ENCODE measurements at regions not wholly inside any gene's neighbourhood (a gene's known extent, or its start where the extent isn't known, plus 50 kb on each side); places are given as distances from the start of the nearest gene placed in this dataset.
"Not testable (repeated sequence)": the region's sequence is repeated elsewhere in the genome, so short reads cannot be mapped to it uniquely, and the experiment has no call there.

DNA sequence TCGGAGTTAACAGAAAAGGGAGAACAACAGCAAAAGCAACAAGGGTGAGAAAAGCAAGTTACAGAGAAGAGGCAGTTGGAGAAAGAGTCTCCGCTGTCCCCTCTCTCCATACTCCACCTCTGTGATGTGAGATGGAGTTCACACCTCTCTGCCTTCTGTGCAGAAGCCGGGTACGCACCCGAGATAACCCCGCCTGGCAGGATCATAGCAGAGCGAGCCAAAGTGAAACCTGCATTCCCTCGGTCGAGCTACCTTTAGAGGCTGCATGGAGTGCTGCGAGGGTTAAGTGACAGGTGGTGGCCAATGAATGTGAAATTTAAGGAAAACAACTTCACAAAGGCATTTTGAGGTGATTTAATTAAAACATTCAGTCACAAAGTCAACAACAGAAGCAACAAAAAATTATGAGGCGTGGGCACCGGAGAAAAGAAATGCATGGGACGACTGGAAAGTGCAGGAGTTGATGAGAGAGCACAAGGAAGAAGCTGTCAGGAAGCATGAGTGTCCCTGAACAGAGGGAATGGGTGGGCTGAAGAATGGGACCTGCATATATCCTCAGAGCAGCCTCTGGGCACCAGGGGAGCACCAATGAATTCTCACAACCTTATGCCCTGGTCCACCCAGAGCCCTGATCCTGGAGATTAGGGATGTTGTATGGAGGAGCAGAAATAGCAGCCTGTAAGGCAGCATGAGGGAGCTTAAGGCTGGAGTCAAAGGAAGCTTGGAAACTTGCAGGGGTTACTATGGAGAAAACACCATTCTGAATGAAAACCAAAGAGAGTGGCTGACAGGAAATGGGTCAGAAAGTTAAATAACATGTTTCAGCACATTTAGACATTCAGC, 208.3 kb downstream of the EMP1 start:
- no peak for DNase-seq (ENCODE audit: low read depth in 2 of 3, low spot score in 2 of 3)

DNA sequence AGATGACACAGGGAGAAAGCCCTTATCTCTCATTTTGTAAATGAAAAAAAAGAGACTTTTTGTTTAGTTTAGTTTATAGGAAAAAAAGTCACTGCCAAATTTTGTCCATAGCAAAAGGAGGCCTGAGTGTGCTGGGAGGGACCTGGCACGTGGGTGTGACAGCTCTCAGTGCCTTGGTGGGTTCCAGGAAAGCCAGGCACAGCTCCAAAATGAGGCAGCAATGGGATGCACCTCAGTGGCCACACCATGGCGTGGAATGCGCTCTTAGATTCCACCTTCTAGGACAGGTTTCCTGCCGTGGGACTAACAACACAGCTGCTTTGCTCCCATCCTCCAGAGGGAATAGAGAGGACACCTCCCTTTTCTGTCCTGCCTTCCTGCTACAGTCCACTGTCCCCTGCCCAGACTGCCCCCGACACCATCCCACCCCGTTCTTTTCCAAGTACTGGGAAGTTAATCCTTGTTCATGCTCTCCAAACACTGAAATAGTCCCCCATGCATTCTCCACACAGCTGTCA, 207.6 kb downstream of the EMP1 start:
- no peak for DNase-seq (ENCODE audit: low read depth in 2 of 3, low spot score in 2 of 3)

DNA sequence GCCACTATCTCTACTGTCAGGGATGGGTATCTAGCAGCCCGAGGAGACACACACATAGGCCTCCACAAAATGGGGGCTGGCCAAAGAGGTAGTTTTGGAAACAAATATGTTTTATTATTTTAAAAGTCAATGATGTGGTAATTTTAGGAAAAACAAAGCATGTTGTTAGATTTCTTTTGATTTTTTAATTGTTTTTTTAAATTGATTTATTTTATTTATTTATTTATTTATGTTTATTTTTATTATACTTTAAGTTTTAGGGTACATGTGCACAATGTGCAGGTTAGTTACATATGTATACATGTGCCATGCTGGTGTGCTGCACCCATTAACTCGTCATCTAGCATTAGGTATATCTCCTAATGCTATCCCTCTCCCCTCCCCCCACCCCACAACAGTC, 194.8 kb downstream of the EMP1 start:
- not testable (repeated sequence) for DNase-seq (ENCODE audit: low read depth in 2 of 3, low spot score in 2 of 3)

GRCh38 chr12:13390918-13391317, 194.4 kb downstream of the EMP1 start:
- DNase-seq (ENCODE audit: low read depth in 2 of 3, low spot score in 2 of 3): no peak

GRCh38 chr12:13390381-13390861, 193.9 kb downstream of the EMP1 start:
- DNase-seq (ENCODE audit: low read depth in 2 of 3, low spot score in 2 of 3): no peak

- DNase-seq (ENCODE audit: low read depth in 2 of 3, low spot score in 2 of 3): no peak
Observed at GRCh38 chr12:13387101-13387500, 190.6 kb downstream of the EMP1 start.

- no peak for DNase-seq (ENCODE audit: low read depth in 2 of 3, low spot score in 2 of 3)
Observed at GRCh38 chr12:13386323-13387039, 190.0 kb downstream of the EMP1 start.

DNA sequence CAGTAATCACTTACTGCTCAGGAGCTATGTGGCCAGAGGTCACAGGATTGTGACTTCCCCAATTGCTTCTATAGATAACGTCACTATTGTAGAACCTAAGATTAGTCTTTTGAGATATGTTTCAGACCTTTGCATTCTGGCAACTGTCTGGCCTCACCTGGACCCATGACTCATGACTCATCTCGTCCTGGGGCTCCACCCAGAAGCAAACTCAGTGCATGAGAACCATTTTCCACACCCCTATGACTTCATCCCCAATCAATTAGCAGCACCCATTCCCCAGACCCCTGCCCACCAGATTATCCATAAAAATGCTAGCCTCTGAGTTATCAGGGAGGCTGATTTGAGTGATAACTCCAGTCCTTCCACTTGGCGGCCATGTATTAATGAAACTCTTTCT, 186.9 kb downstream of the EMP1 start:
- DNase-seq (ENCODE audit: low read depth in 2 of 3, low spot score in 2 of 3): no peak

GRCh38 chr12:13380297-13380696, 183.8 kb downstream of the EMP1 start:
- DNase-seq (ENCODE audit: low read depth in 2 of 3, low spot score in 2 of 3): no peak

- DNase-seq (ENCODE audit: low read depth in 2 of 3, low spot score in 2 of 3): no peak
Observed at GRCh38 chr12:13379531-13380188, 183.1 kb downstream of the EMP1 start.

GRCh38 chr12:13377698-13378097, 181.2 kb downstream of the EMP1 start:
- no peak for DNase-seq (ENCODE audit: low read depth in 2 of 3, low spot score in 2 of 3)

DNA sequence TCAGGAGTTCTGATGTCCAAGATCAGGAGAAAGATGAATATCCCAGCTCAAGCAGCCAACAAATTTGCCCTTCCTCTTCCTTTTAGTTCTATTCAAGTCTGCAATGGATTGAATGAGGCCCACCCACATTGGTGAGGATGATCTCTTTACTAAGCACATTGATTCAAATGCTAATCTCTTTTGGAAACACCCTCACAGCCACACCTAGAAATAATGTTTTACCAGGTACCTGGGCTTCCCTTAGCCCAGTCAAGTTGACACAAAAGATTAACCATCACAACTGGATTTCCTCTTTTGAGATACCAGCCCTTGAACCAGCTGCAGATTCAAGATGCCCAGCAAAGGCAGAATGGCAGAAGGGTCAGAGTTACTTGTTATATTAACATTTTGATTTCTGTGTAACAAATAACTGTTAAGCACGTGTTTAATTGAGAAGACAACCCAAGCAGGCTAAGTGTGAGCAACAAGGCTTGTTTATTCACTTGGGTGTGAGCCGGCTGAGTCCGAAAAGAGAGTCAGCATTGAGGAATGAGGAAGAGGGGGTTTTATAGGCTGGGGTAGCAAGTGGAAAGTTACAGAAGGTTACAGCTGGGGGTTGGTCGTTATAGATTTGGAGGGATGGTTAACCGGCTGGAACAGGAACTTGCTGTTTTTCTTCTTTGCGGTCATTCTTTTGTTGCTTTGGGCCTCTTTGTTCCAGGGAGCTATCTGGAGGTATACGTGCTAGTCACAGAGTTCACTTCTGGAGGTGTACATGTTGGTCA, 180.3 kb downstream of the EMP1 start:
- DNase-seq (ENCODE audit: low read depth in 2 of 3, low spot score in 2 of 3): no peak

DNA sequence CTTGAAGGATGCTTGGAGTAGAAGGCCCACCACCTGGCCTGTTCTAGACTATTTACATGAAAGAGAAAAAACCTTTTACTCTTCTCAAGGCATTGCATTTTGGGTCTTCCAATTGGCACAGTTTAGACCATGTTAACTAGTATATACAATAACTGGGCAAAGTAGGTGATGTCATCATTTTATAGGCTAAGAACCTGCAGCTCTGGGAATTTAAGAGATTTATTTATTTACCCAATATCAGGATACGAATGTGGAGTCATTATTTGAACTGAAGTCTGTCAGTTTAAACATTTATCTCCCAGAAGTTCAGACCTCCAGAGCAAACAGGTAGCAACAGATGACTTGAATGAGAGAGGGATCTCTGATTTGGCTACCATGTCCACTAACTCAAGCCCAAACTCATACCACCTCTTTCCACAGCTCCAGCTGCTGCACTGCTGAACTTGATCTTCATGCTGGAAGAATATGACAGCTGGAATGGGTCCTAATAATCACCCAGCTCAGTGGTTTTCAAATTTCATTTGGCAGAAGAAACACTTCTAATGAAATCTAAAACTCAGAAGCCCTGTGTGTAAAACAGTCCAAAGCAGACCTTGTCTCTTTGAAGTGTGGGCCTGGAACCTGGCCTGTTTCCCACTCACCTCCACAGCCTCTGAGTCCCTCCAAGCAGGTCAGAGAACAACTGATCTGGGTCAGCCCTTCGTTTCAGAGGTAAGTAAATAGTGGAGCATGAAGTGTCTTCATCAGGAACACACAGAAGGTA, 179.2 kb downstream of the EMP1 start:
- no peak for DNase-seq (ENCODE audit: low read depth in 2 of 3, low spot score in 2 of 3)

- no peak for DNase-seq (ENCODE audit: low read depth in 2 of 3, low spot score in 2 of 3)
Observed at GRCh38 chr12:13374793-13375192, 178.3 kb downstream of the EMP1 start.

GRCh38 chr12:13373803-13374202, 177.3 kb downstream of the EMP1 start:
- no peak for DNase-seq (ENCODE audit: low read depth in 2 of 3, low spot score in 2 of 3)

DNA sequence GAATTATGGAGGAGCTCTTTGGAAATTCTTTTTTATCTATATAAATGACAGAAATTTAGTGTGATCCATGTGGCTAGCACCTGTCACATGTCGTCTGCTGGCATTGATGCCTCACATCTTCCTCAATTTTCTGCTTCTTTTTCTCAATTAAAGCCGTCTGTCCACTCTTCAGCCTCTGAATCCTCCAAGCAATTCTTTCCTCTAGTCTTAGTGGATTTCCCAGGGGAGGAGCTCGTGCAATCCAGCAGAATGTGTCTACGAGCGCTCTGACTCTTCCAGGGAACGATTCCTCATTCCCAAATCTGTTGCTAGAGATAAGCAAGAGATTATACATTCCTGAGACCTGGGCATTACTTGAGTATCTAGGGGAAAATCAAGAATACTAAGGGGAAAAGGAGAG, 176.6 kb downstream of the EMP1 start:
- no peak for DNase-seq (ENCODE audit: low read depth in 2 of 3, low spot score in 2 of 3)

- DNase-seq (ENCODE audit: low read depth in 2 of 3, low spot score in 2 of 3): no peak
Observed at GRCh38 chr12:13372386-13372785, 175.9 kb downstream of the EMP1 start.

GRCh38 chr12:13371797-13372196, 175.3 kb downstream of the EMP1 start:
- no peak for DNase-seq (ENCODE audit: low read depth in 2 of 3, low spot score in 2 of 3)

DNA sequence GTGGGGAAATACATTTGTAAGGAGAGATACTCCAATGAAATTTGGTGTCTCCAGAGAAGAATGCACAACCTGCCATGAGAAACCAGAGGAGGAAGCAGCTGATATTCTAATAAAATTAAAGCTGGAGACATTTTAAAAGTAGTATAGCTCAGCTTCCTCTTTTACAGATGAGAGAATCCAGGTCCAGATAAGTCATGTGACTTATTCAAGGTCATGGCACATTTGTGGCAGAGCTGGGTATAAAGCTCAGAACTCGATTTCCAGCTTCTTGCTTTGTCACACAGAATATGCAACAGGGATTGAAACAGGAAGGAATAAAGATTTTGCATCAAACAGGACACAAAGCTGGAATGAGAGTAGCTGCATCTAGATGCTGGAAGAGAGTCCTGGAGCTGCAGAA, 174.8 kb downstream of the EMP1 start:
- no peak for DNase-seq (ENCODE audit: low read depth in 2 of 3, low spot score in 2 of 3)
